ENCODE measurements at regions not wholly inside any gene's neighbourhood (a gene's known extent, or its start where the extent isn't known, plus 50 kb on each side); places are given as distances from the start of the nearest gene placed in this dataset.

DNA sequence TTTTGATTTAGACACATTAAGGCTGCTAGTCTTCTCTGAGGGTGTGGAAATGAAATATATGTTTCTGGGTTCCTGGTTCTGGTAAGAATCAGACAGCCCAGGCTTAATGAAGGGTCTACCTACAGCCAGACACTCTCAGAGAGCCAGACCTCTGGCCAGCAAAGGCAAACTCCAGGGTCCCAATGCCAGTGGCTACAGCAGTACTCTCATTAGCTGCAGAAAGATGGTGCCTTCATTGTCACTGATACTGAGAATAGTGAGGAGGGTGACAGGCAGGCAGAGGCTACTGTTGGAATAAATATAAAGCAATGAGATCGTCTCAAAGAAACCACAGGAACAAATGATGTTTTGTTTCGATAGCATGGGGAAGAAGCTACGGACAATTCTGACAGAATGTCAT lies 437.6 kb downstream of the GPM6A start:
- CTCF ChIA-PET: no interaction called here
- POLR2A ChIA-PET: no interaction called here
- DNase-seq (ENCODE audit: low read depth, low spot score): no peak
- no peak overlapping the region for H3K4me3 ChIP-seq (ENCODE audit: low read depth, low read length)
- no peak for TF ChIP-seq CTCF (IDR thresholded peaks at IDR 0.05; ENCODE audit: insufficient read depth, low read length, missing control alignments)

GRCh38 chr4:175376287-175376977 lies 435.6 kb downstream of the GPM6A start:
- ChIA-PET CTCF (no interaction called here), POLR2A (no interaction called here)
- no peak overlapping the region for H3K4me3 ChIP-seq (ENCODE audit: low read depth, low read length)
- DNase-seq (ENCODE audit: low read depth, low spot score): no peak
- TF ChIP-seq CTCF (IDR thresholded peaks at IDR 0.05; ENCODE audit: insufficient read depth, low read length, missing control alignments): no peak

DNA sequence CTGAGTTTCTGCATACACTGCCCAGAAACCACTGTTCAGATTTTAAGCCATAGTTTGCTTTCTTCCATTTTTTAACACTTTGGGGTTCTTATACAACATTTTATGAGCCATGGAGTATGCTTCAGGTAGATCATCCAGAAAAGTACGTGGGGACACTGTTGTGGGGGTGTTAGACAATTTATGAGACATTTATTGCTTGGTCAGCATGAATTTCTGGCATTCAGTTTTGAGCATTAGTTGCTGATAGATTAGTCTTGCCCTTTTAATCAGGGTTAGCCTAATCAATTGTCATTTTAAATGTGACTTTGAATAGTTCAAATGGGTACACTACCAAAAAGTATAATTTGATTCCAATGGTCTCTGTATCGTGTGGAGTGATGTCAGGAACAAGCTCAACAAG lies 434.9 kb downstream of the GPM6A start:
- no peak for DNase-seq (ENCODE audit: low read depth, low spot score)
- H3K4me3 ChIP-seq (ENCODE audit: low read depth, low read length): no peak overlapping the region
- POLR2A ChIA-PET: no interaction called here
- CTCF ChIA-PET: no interaction called here
- TF ChIP-seq CTCF (IDR thresholded peaks at IDR 0.05; ENCODE audit: insufficient read depth, low read length, missing control alignments): no peak

DNA sequence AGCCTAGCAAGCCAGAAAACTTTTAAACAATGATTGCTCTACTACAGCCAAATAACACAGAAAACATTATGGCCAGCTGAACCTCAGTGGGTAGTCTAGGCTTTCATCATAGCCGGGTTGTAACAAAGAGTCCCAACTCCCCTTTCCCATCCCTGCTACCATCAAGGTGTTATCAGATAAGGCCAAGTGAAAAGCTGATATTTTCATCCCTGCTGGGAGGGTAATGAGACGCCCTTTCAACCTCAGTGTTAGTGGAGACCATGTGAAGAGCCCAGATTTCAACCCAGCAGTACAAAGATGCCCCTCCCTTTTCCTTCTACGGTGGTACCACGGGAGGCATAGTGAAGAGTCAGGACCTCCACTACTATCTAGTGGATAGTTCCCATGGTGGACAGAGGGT lies 433.7 kb downstream of the GPM6A start:
- no peak for DNase-seq (ENCODE audit: low read depth, low spot score)
- POLR2A ChIA-PET: no interaction called here
- CTCF ChIA-PET: no interaction called here
- H3K4me3 ChIP-seq (ENCODE audit: low read depth, low read length): no peak overlapping the region
- no peak for TF ChIP-seq CTCF (IDR thresholded peaks at IDR 0.05; ENCODE audit: insufficient read depth, low read length, missing control alignments)

GRCh38 chr4:175380841-175381240 lies 431.2 kb downstream of the GPM6A start:
- no peak for TF ChIP-seq CTCF (IDR thresholded peaks at IDR 0.05; ENCODE audit: insufficient read depth, low read length, missing control alignments)

DNA sequence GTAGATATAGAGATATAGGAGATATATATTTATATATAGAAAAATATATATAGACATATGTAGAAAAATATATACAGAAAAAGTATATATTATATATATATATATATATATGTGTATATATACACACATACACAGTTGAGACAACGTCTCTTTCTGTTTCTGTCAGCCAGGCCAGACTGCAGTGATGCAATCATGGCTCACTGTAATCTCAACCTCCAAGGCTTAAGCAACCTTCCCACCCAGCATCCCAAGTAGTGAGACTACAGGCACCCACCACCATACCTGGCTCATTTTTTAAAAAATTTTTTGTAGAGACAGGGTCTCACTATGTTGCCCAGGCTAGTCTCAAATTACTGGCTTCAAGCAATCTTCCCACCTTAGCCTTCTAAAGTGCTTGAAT lies 426.3 kb downstream of the GPM6A start:
- no peak for TF ChIP-seq CTCF (IDR thresholded peaks at IDR 0.05; ENCODE audit: insufficient read depth, low read length, missing control alignments)
- POLR2A ChIA-PET: no interaction called here
- no peak for DNase-seq (ENCODE audit: low read depth, low spot score)
- no peak overlapping the region for H3K4me3 ChIP-seq (ENCODE audit: low read depth, low read length)
- CTCF ChIA-PET: no interaction called here

More at GRCh38 chr4:175380841-175381240, 431.2 kb downstream of the GPM6A start:
- no peak for DNase-seq (ENCODE audit: low read depth, low spot score)
- H3K4me3 ChIP-seq (ENCODE audit: low read depth, low read length): no peak overlapping the region
- ChIA-PET POLR2A (no interaction called here), CTCF (no interaction called here)
